RKO (cell line): ENCODE measurements at regions not wholly inside any gene's neighbourhood (a gene's known extent, or its start where the extent isn't known, plus 50 kb on each side); places are given as distances from the start of the nearest gene placed in this dataset.
"Not testable (repeated sequence)": the region's sequence is repeated elsewhere in the genome, so short reads cannot be mapped to it uniquely, and the experiment has no call there.

Experiments
- DNase-seq: peaks from one replicate; pipeline ENCODE4 v3.0.0-alpha.2; 2016; ENCODE audit warnings: low spot score

DNA sequence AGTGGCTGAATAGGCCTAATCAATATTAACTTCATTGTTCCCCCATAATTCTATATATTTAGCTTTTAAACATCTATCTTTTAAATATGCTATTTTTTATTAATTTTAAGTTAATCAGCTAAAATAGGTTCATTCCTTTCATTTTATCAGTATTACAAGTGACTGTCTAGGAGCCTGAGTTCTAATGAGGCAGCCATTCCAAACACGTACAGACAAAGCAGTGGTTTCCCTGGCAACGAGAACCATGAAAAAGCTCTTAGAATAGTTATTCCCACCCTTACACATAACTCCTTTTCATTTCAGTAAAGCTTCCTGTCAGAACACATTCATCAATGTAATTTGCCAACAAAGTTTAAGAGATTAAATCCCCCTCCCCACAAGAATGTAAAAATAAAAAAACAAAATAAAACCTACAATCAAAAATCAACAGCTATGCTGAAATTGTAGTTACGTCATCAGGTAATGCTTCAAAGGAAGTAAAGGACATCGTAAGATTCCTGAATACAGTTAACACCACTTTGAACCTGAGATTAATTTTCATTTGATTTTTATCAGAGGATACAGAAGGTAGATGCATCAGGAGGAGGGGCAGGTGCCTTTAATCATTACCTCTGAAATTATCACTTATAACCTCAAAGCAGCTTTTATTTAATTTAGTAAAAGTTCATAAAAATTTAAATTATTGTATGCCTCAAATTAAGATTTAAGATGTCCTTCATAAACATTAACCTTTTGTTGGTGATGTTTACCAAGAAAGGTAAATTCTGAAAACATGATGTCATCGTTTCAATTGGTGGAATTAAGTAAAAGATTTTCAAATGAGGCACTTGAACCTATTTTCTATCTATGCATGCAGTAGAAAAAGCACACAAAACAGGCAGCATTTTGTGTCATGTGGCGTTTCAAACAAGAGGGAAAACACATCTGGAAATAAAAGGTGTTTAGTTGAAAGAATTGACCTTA is 967.2 kb upstream of the FOXG1 start:
- not testable (repeated sequence) for DNase-seq

GRCh38 chr14:27817746-27818430 is 948.7 kb upstream of the FOXG1 start:
- DNase-seq, result not testable (repeated sequence)

DNA sequence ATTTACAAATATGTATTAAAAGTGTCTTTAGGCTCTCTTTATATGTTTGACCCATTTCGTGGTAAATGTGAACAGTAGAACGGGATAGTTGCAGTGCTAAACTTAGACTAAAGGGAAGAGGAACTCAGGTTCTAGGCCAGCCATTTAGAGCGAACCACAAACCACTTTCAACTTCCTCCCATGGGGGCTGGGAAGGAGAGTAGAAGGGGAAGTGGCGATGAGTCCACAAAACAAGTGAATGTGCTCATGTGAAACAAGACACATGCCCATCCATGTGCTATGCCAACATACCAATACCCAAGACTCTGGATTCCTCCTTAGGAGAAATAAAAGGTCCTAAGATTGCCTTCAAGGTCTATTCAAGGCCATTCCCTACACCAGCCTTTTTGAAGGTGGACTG is 940.4 kb upstream of the FOXG1 start:
- DNase-seq, result not testable (repeated sequence)

- not testable (repeated sequence) for DNase-seq
Observed at GRCh38 chr14:27831978-27832377, 934.6 kb upstream of the FOXG1 start.

- DNase-seq, result not testable (repeated sequence)
Observed at GRCh38 chr14:27833001-27833400, 933.6 kb upstream of the FOXG1 start.

DNA sequence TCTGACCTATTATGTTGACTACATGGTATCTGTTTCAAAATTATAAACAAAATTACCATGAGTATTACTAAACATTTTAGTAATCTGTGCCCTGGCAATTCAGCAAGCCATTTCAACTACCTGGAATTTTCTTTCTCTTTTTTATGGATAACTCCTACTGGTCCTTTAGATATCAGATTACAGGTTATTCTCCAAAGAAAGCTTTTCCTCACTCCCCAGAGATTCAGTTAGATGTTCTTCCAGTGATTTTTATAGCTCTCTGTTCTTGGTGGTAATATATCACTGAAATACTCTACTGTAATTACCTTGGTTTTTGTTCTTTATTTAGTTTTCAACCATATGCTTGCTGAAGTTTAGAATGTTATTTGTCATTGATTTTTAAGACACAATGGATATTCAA is 930.2 kb upstream of the FOXG1 start:
- DNase-seq, result no peak

GRCh38 chr14:27845241-27845850 is 921.2 kb upstream of the FOXG1 start:
- no peak for DNase-seq

- no peak for DNase-seq
Observed at GRCh38 chr14:27845902-27846301, 920.7 kb upstream of the FOXG1 start.

DNA sequence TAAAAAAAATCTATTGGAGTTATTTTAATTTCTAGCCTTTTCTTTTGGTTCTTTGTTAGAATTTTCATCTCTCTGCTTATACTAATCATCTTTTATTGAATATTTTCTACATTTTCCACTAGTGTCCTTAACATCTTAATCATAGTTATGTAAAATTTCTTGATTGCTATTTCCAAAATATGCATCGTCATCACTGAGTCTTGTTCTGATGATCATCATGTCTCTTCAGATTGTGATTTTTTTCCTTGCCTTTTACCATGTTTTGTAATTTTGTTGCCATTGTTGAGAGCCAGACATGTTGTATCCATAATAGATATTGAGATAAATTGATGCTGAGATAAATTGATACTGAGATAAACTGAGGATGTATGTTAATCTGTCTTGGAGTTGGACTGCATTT is 919.1 kb upstream of the FOXG1 start:
- not testable (repeated sequence) for DNase-seq

DNA sequence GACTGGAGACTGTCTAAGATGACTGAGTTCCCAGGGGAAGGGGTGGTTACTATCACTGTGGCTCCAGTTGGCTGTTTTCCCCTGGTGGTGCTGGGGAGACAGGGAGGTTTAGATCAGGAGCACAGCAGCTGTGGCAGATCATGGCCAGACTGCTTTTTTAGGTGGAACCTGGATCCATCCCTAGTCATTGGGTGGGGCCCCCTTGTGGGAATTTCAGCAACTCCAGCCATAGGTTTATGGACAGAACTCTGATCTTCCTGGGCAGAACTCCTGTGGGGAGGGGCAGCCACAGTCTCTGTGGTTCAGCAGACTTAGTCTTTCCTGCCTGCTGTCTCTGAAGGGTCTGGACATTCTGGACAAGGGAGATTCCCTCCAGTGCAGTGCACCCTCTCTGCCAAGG is 917.4 kb upstream of the FOXG1 start:
- not testable (repeated sequence) for DNase-seq

- no peak for DNase-seq
Observed at GRCh38 chr14:27862684-27863083, 903.9 kb upstream of the FOXG1 start.

GRCh38 chr14:27863166-27863565 is 903.4 kb upstream of the FOXG1 start:
- no peak for DNase-seq

DNA sequence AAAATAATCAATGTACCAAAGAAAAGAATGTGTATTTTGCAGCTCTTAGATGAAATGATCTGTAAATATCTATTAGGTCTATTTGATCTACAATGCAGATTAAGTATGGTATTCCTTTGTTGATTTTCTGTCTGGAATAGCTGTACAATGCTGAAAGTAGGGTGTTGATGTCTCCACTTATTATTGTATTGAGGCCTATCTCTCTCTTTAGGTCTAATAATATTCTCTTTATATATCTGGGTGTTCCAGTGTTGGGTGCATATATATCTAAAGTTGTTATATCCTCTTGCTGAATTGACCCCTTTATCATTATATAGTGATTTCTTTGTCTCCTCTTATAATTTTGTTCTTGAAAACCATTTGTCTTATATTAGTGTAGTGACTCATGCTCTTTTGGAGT is 885.5 kb upstream of the FOXG1 start:
- no peak for DNase-seq

DNA sequence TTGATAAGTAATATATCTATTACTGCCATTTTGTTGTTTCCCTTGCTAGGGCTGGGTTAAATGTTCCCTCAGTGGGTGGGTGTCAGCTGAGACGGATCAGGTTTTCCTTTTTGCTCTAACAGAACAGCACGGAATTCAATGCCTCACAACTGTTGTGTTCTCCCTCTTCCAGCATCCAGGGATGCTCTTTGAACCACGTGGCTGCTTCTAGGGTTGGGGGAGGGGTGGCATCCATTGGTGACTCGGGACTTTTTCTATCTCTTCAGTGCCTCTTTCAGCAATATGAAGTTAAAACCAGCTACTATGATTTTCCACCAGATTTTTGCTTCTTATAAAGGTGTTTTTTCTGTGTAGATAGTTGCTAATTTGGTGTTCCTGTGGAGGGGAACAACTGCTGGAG is 884.9 kb upstream of the FOXG1 start:
- DNase-seq, result no peak

GRCh38 chr14:27886256-27886655 is 880.3 kb upstream of the FOXG1 start:
- no peak for DNase-seq

- no peak for DNase-seq
Observed at GRCh38 chr14:27890259-27890658, 876.3 kb upstream of the FOXG1 start.

DNA sequence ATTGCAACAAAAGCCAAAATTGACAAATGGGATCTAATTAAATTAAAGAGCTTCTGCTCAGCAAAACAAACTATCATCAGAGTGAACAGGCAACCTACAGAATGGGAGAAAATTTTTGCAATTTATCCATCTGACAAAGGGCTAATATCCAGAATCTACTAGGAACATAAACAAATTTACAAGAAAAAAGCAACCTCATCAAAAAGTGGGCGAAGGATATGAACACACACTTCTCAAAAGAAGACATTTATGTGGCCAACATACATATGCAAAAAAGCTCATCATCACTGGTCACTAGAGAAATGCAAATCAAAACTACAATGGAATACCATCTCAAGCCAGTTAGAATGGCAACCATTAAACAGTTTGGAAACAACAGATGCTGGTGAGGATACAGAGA is 858.1 kb upstream of the FOXG1 start:
- not testable (repeated sequence) for DNase-seq

DNA sequence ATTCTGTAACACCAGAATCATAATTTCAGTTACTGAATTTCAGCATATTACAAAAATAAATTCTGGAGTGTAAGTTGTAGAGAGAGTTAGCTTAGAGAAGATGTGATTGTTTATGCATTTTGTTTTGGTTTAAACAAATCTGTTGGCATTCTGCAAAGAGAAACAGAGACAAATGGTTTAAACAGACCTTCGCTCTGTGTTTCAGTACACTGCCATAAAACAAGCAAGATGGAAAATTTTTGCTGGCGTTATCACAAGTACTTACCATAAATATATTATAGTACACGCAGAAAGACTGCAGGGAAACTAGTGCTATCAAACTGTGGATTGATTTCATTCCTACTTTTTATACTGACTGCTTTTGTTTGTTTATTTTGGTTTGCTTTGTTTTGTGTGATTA is 850.3 kb upstream of the FOXG1 start:
- DNase-seq, result no peak

DNA sequence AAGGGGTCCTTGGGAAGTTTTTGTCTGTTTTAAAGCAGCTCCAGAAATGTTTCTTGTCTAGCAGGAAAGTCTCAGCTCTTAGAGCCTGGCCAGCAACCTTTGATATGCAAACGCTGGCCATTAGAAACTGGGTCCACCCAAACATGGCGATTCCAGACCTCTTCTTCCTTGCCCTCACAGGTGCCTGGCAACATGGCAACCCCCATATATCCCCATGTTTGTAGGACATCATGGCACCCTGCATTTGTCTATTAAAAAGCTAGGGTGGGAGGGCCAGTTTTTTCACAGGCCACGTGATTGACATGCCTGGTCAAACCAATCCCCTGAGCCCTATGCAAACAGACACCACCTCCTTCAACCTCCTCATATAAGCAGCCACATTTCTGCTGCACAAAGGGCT is 848.7 kb upstream of the FOXG1 start:
- DNase-seq, result no peak

GRCh38 chr14:27927519-27927918 is 839.1 kb upstream of the FOXG1 start:
- DNase-seq, result no peak

DNA sequence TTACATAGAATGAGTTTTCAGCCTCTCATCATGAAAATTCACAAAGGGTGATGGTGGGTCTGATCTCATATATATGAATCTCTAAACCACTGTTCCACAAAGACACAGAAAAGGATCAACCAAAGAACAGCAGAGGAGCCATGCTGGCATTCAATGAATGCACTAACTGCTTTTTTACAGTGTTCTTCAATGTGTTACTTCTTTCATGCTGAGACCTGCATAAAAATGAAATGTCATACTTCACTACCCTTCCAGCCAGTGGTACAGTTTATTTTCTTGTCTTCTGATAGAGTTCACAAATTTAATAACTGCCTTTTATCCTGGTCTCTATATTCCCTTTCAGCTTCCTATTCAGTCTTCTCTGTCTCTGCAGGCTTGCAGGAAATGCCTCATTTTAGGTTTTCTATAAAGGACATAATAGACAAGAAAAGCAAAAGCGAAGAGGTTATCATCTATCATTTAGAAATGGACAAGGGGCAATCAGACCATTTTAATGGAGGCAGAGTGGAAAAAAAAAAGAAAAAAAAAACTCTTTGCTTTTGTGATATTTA is 836.7 kb upstream of the FOXG1 start:
- DNase-seq, result no peak

GRCh38 chr14:27938392-27938791 is 828.2 kb upstream of the FOXG1 start:
- DNase-seq, result no peak

DNA sequence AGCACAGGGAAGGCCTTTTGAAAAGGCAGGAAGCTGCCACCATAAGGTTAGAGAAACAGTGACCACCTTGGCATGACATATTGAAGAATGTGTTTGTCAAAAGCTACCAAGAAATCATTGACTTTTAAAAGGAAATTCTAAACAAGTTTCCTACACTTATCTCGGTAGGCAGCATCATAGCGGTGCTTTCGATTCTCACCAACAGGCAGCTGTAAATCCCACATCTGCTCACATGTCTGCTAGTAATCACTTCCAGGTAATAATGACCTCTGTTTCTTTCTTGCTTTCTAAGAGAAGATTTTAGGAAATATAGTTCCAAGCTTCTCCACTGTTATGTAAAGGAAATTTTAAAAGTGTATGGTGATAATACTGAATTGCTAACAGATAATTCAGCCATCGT is 821.1 kb upstream of the FOXG1 start:
- DNase-seq, result no peak
